ENCODE measurements at regions not wholly inside any gene's neighbourhood (a gene's known extent, or its start where the extent isn't known, plus 50 kb on each side); places are given as distances from the start of the nearest gene placed in this dataset.

DNA sequence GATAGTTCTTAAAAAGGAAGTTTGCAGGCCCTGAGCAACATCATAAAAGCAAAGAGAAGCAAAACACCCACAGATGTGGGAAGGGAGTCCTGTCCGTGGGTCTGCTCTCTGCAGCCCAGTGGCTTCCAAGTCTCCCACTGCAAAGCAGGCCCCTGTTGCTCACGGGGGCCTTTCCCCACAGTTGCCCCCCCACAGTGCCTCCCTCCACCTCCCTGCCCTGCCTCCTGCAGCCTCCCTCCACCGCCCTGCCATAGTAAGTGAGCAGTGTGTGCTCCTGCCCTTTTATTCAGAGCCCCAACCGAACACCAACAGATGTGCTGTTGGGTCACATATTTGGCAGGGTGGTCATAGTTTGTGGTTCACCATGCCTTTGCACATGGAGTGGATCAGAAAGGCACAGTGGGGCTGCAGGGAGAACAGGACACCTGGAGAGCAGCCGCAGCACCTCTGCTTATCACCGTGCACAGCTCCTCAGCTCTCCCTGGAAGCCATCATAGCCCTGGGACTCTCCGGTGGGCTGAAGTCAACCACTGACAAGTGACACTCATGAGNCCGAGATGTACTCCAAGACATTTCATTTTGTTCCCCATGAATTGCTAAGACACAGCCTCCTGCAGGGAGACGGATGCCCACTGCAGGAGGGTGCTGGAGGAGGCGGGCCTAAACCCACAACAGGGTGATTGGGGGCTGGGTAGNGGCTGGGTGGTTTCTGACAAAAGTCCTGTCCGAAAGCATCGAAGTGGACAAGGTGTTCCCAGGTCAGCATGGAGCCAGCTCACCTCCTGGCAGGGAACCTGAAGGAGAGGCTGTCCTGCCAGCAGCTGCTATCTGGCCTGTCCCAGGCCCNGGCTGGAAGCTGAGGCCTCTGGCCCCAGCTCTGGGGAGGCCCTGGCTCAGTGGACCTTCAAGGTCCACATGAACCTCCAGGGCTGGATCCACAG, 278.9 kb downstream of the GADD45G start:
- intact Hi-C loops (cut with micrococcal nuclease) = no loop called here
- BruUV-seq (replicated peaks) = no TSS peak
- H3K79me2 ChIP-seq (ENCODE audit: insufficient read depth, low read length) = no peaks in the 10 kb centered on the region
- DNase-seq (ENCODE audit: low read depth, low spot score) (no peak), ATAC-seq (no peak)
- no peaks in the 10 kb centered on the region for H4K20me1 ChIP-seq (ENCODE audit: insufficient read depth)
- no peak overlapping the region for H3K4me3 ChIP-seq (replicated peaks in 1 of 2; ENCODE audit: low read depth in 1 of 2, low read length in 2 of 2)
- CTCF ChIA-PET = no interaction called here
- TF ChIP-seq, protein P1, sequence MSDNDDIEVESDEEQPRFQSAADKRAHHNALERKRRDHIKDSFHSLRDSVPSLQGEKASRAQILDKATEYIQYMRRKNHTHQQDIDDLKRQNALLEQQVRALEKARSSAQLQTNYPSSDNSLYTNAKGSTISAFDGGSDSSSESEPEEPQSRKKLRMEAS (IDR thresholded peaks at IDR 0.05) = no peak
- TF ChIP-seq, protein P2, sequence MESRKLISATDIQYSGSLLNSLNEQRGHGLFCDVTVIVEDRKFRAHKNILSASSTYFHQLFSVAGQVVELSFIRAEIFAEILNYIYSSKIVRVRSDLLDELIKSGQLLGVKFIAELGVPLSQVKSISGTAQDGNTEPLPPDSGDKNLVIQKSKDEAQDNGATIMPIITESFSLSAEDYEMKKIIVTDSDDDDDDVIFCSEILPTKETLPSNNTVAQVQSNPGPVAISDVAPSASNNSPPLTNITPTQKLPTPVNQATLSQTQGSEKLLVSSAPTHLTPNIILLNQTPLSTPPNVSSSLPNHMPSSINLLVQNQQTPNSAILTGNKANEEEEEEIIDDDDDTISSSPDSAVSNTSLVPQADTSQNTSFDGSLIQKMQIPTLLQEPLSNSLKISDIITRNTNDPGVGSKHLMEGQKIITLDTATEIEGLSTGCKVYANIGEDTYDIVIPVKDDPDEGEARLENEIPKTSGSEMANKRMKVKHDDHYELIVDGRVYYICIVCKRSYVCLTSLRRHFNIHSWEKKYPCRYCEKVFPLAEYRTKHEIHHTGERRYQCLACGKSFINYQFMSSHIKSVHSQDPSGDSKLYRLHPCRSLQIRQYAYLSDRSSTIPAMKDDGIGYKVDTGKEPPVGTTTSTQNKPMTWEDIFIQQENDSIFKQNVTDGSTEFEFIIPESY (IDR thresholded peaks at IDR 0.05; ENCODE audit: extremely low read depth, insufficient replicate concordance, low read length) = no peak
- no peak for TF ChIP-seq ELF1 (IDR thresholded peaks at IDR 0.05; ENCODE audit: borderline replicate concordance, low read depth)
- no peaks in the 10 kb centered on the region for H3K9me2 ChIP-seq (ENCODE audit: insufficient read depth)
- H3K9ac ChIP-seq (ENCODE audit: low read length) = no peak overlapping the region
- POLR2A ChIA-PET = no interaction called here
- H3K9me3 ChIP-seq (ENCODE audit: control insufficient read depth in 1 of 2, insufficient read depth in 1 of 2, low read depth in 1 of 2, low read length in 2 of 2) = no peaks in the 10 kb centered on the region
- H3K27ac ChIP-seq (ENCODE audit: low read depth, low read length) = no peak overlapping the region
- H2AFZ ChIP-seq (ENCODE audit: low read depth, low read length, poor library complexity, severe bottlenecking) = no peak overlapping the region
- H3K27me3 ChIP-seq (ENCODE audit: insufficient read depth, low read length) = peaks cover 4% of the 10 kb centered on the region; the same call in 1 of the 2 replicates
- no peak overlapping the region for H3K4me2 ChIP-seq (ENCODE audit: low read length)
- no peaks in the 10 kb centered on the region for H3K36me3 ChIP-seq (ENCODE audit: control insufficient read depth in 1 of 2, insufficient read depth in 2 of 2, low read length in 2 of 2)
- H3K4me1 ChIP-seq (ENCODE audit: control insufficient read depth in 1 of 2, insufficient read depth in 2 of 2, low read length in 2 of 2) = no peaks in the 10 kb centered on the region
- RAD21 ChIA-PET (ENCODE audit: low non-redundant PET in 1 of 2, low total read pairs in 2 of 2, uncharacterized antibody in 2 of 2, unreplicated experiment in 2 of 2) = no interaction called here

DNA sequence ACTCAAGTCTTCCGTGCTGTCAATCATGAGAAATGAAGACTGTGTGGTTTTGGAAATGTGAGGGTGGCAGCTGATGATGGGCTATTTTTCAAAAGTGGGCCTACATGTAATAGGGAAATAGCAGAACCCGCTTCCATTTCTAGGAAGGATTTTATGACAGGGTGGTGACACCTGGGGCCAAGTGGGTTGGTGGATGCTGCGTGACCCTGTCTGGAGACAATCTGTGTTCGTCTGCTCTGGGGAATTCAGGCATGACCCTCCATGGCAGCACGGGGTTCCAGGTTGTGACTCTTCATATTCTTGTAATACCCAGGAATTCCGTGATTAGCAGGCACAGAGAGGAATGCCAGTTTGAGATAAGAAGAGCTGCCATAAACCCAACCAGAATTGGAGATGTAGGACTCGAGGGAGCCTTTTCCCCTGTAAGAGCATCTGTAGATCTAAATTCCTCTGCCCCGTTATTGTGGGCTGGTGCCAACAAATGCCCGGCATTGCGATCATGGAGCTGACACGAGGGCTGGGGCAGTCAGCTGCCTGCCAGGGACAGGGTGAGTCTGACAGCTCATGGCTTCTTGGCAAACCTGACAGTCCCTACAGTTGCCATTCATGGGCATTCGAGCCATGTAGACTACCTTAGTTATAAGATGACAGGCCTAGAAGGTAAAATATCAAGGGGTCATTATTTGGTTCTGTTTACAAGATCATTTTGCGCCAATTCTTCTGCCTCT, 279.7 kb downstream of the GADD45G start:
- no peak overlapping the region for H3K27ac ChIP-seq (ENCODE audit: low read depth, low read length)
- BruUV-seq (replicated peaks) = no TSS peak
- TF ChIP-seq EZH2 (IDR thresholded peaks at IDR 0.05) = no peak
- no peak for TF ChIP-seq ZNF274 (IDR thresholded peaks at IDR 0.05; ENCODE audit: low read depth, low read length)
- no peak for TF ChIP-seq RAD21 (IDR thresholded peaks at IDR 0.05; ENCODE audit: low read depth)
- TF ChIP-seq, protein P3, sequence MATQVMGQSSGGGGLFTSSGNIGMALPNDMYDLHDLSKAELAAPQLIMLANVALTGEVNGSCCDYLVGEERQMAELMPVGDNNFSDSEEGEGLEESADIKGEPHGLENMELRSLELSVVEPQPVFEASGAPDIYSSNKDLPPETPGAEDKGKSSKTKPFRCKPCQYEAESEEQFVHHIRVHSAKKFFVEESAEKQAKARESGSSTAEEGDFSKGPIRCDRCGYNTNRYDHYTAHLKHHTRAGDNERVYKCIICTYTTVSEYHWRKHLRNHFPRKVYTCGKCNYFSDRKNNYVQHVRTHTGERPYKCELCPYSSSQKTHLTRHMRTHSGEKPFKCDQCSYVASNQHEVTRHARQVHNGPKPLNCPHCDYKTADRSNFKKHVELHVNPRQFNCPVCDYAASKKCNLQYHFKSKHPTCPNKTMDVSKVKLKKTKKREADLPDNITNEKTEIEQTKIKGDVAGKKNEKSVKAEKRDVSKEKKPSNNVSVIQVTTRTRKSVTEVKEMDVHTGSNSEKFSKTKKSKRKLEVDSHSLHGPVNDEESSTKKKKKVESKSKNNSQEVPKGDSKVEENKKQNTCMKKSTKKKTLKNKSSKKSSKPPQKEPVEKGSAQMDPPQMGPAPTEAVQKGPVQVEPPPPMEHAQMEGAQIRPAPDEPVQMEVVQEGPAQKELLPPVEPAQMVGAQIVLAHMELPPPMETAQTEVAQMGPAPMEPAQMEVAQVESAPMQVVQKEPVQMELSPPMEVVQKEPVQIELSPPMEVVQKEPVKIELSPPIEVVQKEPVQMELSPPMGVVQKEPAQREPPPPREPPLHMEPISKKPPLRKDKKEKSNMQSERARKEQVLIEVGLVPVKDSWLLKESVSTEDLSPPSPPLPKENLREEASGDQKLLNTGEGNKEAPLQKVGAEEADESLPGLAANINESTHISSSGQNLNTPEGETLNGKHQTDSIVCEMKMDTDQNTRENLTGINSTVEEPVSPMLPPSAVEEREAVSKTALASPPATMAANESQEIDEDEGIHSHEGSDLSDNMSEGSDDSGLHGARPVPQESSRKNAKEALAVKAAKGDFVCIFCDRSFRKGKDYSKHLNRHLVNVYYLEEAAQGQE (IDR thresholded peaks at IDR 0.05; ENCODE audit: low read depth) = no peak
- no peak for TF ChIP-seq CBX3 (IDR thresholded peaks at IDR 0.05; ENCODE audit: low read depth)
- TF ChIP-seq POLR2A (IDR thresholded peaks at IDR 0.05; ENCODE audit: borderline replicate concordance, extremely low read depth, insufficient read depth, insufficient read length) = no peak
- no peak for TF ChIP-seq CEBPB (IDR thresholded peaks at IDR 0.05; ENCODE audit: low read depth)
- no peak for TF ChIP-seq EGR1 (IDR thresholded peaks at IDR 0.05; ENCODE audit: low read depth)
- TF ChIP-seq JUND (IDR thresholded peaks at IDR 0.05) = no peak
- TF ChIP-seq SRF (IDR thresholded peaks at IDR 0.05; ENCODE audit: low read depth) = no peak
- TF ChIP-seq SP1 (IDR thresholded peaks at IDR 0.05; ENCODE audit: low read depth) = no peak

More for the DNA sequence above, 279.7 kb downstream of the GADD45G start:
- no peaks in the 10 kb centered on the region for H3K4me1 ChIP-seq (ENCODE audit: control insufficient read depth in 1 of 2, insufficient read depth in 2 of 2, low read length in 2 of 2)
- H3K4me3 ChIP-seq (replicated peaks in 1 of 2; ENCODE audit: low read depth in 1 of 2, low read length in 2 of 2) = no peak overlapping the region
- ATAC-seq = no peak
- H3K27me3 ChIP-seq (ENCODE audit: insufficient read depth, low read length) = peaks cover 4% of the 10 kb centered on the region; the same call in 1 of the 2 replicates
- POLR2A ChIA-PET = no interaction called here
- RAD21 ChIA-PET (ENCODE audit: low non-redundant PET in 1 of 2, low total read pairs in 2 of 2, uncharacterized antibody in 2 of 2, unreplicated experiment in 2 of 2) = no interaction called here
- no peak overlapping the region for H3K4me2 ChIP-seq (ENCODE audit: low read length)
- CTCF ChIA-PET = no interaction called here
- intact Hi-C loops (cut with micrococcal nuclease) = no loop called here
- no peaks in the 10 kb centered on the region for H3K79me2 ChIP-seq (ENCODE audit: insufficient read depth, low read length)
- H3K9me2 ChIP-seq (ENCODE audit: insufficient read depth) = no peaks in the 10 kb centered on the region
- no peaks in the 10 kb centered on the region for H4K20me1 ChIP-seq (ENCODE audit: insufficient read depth)
- H3K36me3 ChIP-seq (ENCODE audit: control insufficient read depth in 1 of 2, insufficient read depth in 2 of 2, low read length in 2 of 2) = no peaks in the 10 kb centered on the region
- H3K9me3 ChIP-seq (ENCODE audit: control insufficient read depth in 1 of 2, insufficient read depth in 1 of 2, low read depth in 1 of 2, low read length in 2 of 2) = no peaks in the 10 kb centered on the region
- H2AFZ ChIP-seq (ENCODE audit: low read depth, low read length, poor library complexity, severe bottlenecking) = no peak overlapping the region
- no peak for DNase-seq (ENCODE audit: low read depth, low spot score)
- no peak overlapping the region for H3K9ac ChIP-seq (ENCODE audit: low read length)
